HPDE6-E6E7 (cell line): ENCODE measurements at regions not wholly inside any gene's neighbourhood (a gene's known extent, or its start where the extent isn't known, plus 50 kb on each side); places are given as distances from the start of the nearest gene placed in this dataset.
A peak's percentile ranks its signal among the peaks of the same experiment; 100 is the strongest.

Experiments used
- DNase-seq: peaks from one replicate; pipeline ENCODE4 v3.0.0; 2011; ENCODE audit warnings: missing footprints; ENCODE audit errors: extremely low spot score

GRCh38 chr5:61823781-61824180 is 482.2 kb upstream of the KIF2A start:
- DNase-seq: no peak

- no peak for DNase-seq
Measured at GRCh38 chr5:61824396-61824795, 481.6 kb upstream of the KIF2A start.

- no peak for DNase-seq
Measured at GRCh38 chr5:61827445-61827975, 478.5 kb upstream of the KIF2A start.

GRCh38 chr5:61828856-61829255 is 477.1 kb upstream of the KIF2A start:
- DNase-seq: no peak

GRCh38 chr5:61831736-61832135 is 474.3 kb upstream of the KIF2A start:
- no peak for DNase-seq

GRCh38 chr5:61837788-61838187 is 468.2 kb upstream of the KIF2A start:
- no peak for DNase-seq

- no peak for DNase-seq
Measured at GRCh38 chr5:61840361-61840760, 465.6 kb upstream of the KIF2A start.

- DNase-seq: no peak
Measured at GRCh38 chr5:61842840-61843239, 463.2 kb upstream of the KIF2A start.

- DNase-seq: no peak
Measured at GRCh38 chr5:61850696-61851095, 455.3 kb upstream of the KIF2A start.

GRCh38 chr5:61854531-61854930 is 451.5 kb upstream of the KIF2A start:
- no peak for DNase-seq

GRCh38 chr5:61860978-61861377 is 445.0 kb upstream of the KIF2A start:
- DNase-seq: no peak

- DNase-seq: peak; percentile 60
Measured at GRCh38 chr5:61866930-61867329, 439.1 kb upstream of the KIF2A start.

GRCh38 chr5:61869333-61869732 is 436.7 kb upstream of the KIF2A start:
- DNase-seq: no peak

- no peak for DNase-seq
Measured at GRCh38 chr5:61878471-61878870, 427.5 kb upstream of the KIF2A start.

- DNase-seq: peak; percentile 19
Measured at GRCh38 chr5:61881821-61882487, 424.1 kb upstream of the KIF2A start.

- no peak for DNase-seq
Measured at GRCh38 chr5:61882901-61883500, 423.0 kb upstream of the KIF2A start.

GRCh38 chr5:61884252-61884855 is 421.7 kb upstream of the KIF2A start:
- DNase-seq: no peak

- DNase-seq: no peak
Measured at GRCh38 chr5:61886214-61886613, 419.8 kb upstream of the KIF2A start.

- DNase-seq: no peak
Measured at GRCh38 chr5:61887271-61887670, 418.7 kb upstream of the KIF2A start.

- no peak for DNase-seq
Measured at GRCh38 chr5:61894046-61894445, 412.0 kb upstream of the KIF2A start.

GRCh38 chr5:61896811-61897210 is 409.2 kb upstream of the KIF2A start:
- DNase-seq: no peak

GRCh38 chr5:61897251-61897650 is 408.8 kb upstream of the KIF2A start:
- DNase-seq: no peak

- DNase-seq: no peak
Measured at GRCh38 chr5:61901997-61902396, 404.0 kb upstream of the KIF2A start.
